ENCODE measurements at regions not wholly inside any gene's neighbourhood (a gene's known extent, or its start where the extent isn't known, plus 50 kb on each side); places are given as distances from the start of the nearest gene placed in this dataset.

GRCh38 chr5:50975840-50976239, 309.4 kb downstream of the PARP8 start:
- TF ChIP-seq ZFP30 (CRISPR knock-in tag; IDR thresholded peaks at IDR 0.05): no peak
- TF ChIP-seq, protein P1, sequence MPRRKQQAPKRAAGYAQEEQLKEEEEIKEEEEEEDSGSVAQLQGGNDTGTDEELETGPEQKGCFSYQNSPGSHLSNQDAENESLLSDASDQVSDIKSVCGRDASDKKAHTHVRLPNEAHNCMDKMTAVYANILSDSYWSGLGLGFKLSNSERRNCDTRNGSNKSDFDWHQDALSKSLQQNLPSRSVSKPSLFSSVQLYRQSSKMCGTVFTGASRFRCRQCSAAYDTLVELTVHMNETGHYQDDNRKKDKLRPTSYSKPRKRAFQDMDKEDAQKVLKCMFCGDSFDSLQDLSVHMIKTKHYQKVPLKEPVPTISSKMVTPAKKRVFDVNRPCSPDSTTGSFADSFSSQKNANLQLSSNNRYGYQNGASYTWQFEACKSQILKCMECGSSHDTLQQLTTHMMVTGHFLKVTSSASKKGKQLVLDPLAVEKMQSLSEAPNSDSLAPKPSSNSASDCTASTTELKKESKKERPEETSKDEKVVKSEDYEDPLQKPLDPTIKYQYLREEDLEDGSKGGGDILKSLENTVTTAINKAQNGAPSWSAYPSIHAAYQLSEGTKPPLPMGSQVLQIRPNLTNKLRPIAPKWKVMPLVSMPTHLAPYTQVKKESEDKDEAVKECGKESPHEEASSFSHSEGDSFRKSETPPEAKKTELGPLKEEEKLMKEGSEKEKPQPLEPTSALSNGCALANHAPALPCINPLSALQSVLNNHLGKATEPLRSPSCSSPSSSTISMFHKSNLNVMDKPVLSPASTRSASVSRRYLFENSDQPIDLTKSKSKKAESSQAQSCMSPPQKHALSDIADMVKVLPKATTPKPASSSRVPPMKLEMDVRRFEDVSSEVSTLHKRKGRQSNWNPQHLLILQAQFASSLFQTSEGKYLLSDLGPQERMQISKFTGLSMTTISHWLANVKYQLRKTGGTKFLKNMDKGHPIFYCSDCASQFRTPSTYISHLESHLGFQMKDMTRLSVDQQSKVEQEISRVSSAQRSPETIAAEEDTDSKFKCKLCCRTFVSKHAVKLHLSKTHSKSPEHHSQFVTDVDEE (CRISPR knock-in tag; IDR thresholded peaks at IDR 0.05): no peak

All from SK-N-SH treated with all-trans-retinoic acid at 6 μM for 48 hours (cell line).